Lower lobe of right lung (tissue), 2 donors: ENCODE measurements at regions not wholly inside any gene's neighbourhood (a gene's known extent, or its start where the extent isn't known, plus 50 kb on each side); places are given as distances from the start of the nearest gene placed in this dataset.

Experiments used
- ATAC-seq, 2 donors: fragments of 200-7000 bp; cut with Tn5 transposase; one replicate each; pipeline ENCODE4 v1.9.1; 2020 to 2022; ENCODE audit warnings: mild to moderate bottlenecking in 2 of 2, moderate library complexity in 2 of 2
- DNase-seq: peaks from one replicate; pipeline ENCODE4 v3.0.0-alpha.2; 2020
- H3K27ac ChIP-seq: fragments of 200-600 bp; one replicate; pipeline ENCODE4 v1.8.0; 2022
- H3K27me3 ChIP-seq: fragments of 200-600 bp; one replicate; pipeline ENCODE4 v1.8.0; 2022; ENCODE audit warnings: low read depth
- H3K36me3 ChIP-seq: fragments of 200-600 bp; one replicate; pipeline ENCODE4 v1.8.0; 2022; ENCODE audit warnings: mild to moderate bottlenecking
- H3K4me1 ChIP-seq: fragments of 200-600 bp; one replicate; pipeline ENCODE4 v1.8.0; 2022
- H3K4me3 ChIP-seq: fragments of 200-600 bp; one replicate; pipeline ENCODE4 v1.8.0; 2022; ENCODE audit warnings: mild to moderate bottlenecking
- H3K9me3 ChIP-seq: fragments of 200-600 bp; one replicate; pipeline ENCODE4 v1.8.0; 2022
- intact Hi-C: fragments of 100-400 bp; cut with DNase I; formaldehyde crosslinking; loops from one replicate; pipeline ENCODE4 v1.11.0; 2022
- TF ChIP-seq, protein P1 (sequence below): fragments of 200-600 bp; IDR thresholded peaks from one replicate; pipeline ENCODE4 v1.8.0; 2022; ENCODE audit warnings: antibody characterized with exemption, mild to moderate bottlenecking
- donor health status: DM: no; HTN: yes; CAD: no; lungs with severe emphysema.

DNA sequence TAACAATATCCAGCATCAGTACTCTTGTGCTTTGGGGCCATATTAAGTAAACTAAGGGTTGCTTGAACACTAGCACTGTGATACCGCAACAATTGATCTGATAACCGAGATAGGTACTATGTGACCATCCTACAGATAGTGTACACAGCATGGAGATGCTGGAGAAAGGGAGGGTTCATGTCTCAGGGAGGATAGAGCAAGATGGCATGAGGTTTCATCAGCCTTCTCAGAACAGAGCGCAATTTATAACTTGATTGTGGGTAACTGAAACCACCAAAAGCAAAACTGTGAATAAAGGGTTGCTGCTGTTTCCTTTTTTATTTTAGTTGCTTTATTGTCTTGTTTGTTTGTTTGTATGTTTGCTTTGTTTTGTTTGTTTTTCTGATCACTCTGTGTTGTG lies 1449.7 kb downstream of the PCDH7 start:
- no peak for ATAC-seq
- Histone ChIP-seq H3K4me1 (no peaks in the 10 kb centered on the region), H3K4me3 (no peak overlapping the region), H3K27ac (no peak overlapping the region), H3K36me3 (no peaks in the 10 kb centered on the region), H3K27me3 (no peaks in the 10 kb centered on the region), H3K9me3 (no peaks in the 10 kb centered on the region)
- TF ChIP-seq, protein P1, sequence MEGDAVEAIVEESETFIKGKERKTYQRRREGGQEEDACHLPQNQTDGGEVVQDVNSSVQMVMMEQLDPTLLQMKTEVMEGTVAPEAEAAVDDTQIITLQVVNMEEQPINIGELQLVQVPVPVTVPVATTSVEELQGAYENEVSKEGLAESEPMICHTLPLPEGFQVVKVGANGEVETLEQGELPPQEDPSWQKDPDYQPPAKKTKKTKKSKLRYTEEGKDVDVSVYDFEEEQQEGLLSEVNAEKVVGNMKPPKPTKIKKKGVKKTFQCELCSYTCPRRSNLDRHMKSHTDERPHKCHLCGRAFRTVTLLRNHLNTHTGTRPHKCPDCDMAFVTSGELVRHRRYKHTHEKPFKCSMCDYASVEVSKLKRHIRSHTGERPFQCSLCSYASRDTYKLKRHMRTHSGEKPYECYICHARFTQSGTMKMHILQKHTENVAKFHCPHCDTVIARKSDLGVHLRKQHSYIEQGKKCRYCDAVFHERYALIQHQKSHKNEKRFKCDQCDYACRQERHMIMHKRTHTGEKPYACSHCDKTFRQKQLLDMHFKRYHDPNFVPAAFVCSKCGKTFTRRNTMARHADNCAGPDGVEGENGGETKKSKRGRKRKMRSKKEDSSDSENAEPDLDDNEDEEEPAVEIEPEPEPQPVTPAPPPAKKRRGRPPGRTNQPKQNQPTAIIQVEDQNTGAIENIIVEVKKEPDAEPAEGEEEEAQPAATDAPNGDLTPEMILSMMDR: no peak
- no peak for DNase-seq
- intact Hi-C loops: no loop called here

DNA sequence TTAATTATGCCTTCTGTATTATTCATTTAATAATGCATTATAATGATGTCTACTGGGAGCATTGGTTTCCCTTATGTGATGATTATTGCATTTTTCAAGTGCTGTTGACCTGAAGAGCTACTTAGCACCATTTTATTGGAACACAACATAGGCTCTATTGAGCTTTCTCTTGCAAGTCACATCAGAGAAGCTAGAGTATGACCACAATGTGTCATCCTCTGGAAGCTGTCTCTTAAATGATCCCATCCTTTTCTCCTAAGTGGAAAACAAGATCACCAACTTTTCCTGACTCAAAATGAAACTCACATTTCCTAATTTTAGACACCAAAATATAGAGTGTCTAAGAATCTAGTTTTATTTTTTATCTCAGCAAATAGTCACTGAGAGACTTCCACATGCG lies 1451.9 kb downstream of the PCDH7 start:
- no peak overlapping the region for H3K27ac ChIP-seq
- DNase-seq: no peak
- intact Hi-C loops: no loop called here
- no peaks in the 10 kb centered on the region for H3K27me3 ChIP-seq
- ATAC-seq: no peak
- TF ChIP-seq, protein P1: no peak
- no peaks in the 10 kb centered on the region for H3K36me3 ChIP-seq
- H3K9me3 ChIP-seq: no peaks in the 10 kb centered on the region
- H3K4me1 ChIP-seq: no peaks in the 10 kb centered on the region
- H3K4me3 ChIP-seq: no peak overlapping the region

DNA sequence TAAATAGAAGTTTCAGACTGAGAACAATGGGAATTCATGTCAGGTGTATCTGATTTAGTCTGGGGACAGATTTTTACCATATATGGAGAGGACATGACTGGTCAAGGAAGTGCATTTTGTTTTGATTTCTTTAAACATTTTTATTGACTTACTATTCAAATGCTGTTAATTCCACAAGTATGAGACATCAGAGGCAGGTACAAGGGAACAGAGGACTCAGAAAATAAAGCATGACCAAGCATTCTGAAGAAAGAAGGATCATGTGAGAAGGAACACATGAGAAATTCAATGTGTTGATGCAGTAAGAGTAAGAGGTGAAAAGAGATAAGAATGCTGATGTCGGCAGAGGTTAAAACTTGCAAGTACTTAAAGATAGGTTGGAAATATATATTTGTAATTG lies 1452.6 kb downstream of the PCDH7 start:
- H3K4me3 ChIP-seq: no peak overlapping the region
- ATAC-seq (no peak), DNase-seq (no peak)
- TF ChIP-seq, protein P1: no peak
- intact Hi-C loops: no loop called here
- no peaks in the 10 kb centered on the region for H3K27me3 ChIP-seq
- H3K9me3 ChIP-seq: no peaks in the 10 kb centered on the region
- H3K36me3 ChIP-seq: no peaks in the 10 kb centered on the region
- no peak overlapping the region for H3K27ac ChIP-seq
- H3K4me1 ChIP-seq: no peaks in the 10 kb centered on the region

DNA sequence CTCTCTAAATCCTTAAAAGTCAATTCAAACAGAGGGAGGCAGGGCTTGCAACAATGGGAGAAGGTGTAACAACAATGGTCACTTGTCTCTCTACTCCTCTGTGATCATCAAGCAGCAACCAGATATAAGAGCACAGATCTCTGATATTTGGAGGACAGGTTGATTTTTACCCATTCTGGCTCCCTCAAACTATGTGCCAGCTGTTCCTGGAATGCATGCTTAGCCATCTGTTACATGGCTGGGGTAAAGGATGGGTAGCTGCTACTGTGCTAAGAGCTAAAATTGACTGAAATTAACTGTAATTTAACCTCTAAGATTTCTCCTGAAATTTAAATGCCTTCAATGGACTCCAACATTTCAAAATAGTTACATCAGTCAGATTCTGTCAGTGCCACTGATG lies 1459.9 kb downstream of the PCDH7 start:
- Histone ChIP-seq H3K36me3 (no peaks in the 10 kb centered on the region), H3K27ac (no peak overlapping the region), H3K27me3 (no peaks in the 10 kb centered on the region), H3K9me3 (no peaks in the 10 kb centered on the region), H3K4me1 (no peaks in the 10 kb centered on the region), H3K4me3 (no peak overlapping the region)
- DNase-seq: no peak
- intact Hi-C loops: no loop called here
- no peak for ATAC-seq
- TF ChIP-seq, protein P1: no peak

DNA sequence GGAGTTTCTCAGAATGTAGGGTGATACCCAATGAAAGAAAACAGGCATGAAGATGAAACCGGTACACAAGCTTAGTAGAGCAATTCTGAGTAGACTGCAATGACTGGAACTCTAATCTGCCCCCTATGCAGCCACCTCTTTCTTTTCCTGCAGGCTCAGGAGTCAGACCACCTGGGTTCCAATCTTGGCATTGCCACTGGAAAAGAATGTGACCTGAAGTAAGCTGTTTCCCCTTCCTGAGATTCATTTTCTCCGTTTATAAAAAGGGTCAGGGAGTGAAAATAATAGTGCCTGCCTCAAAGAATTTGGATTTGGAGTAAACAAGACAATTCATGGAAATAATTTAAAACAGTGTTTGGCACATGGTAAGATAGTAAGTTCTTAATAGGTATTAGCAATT lies 1464.0 kb downstream of the PCDH7 start:
- TF ChIP-seq, protein P1: no peak
- ATAC-seq (no peak), DNase-seq (no peak)
- no peaks in the 10 kb centered on the region for H3K36me3 ChIP-seq
- intact Hi-C loops: no loop called here
- no peaks in the 10 kb centered on the region for H3K27me3 ChIP-seq
- no peaks in the 10 kb centered on the region for H3K9me3 ChIP-seq
- no peaks in the 10 kb centered on the region for H3K4me1 ChIP-seq
- H3K4me3 ChIP-seq: no peak overlapping the region
- no peak overlapping the region for H3K27ac ChIP-seq

- Histone ChIP-seq H3K9me3 (no peaks in the 10 kb centered on the region), H3K27ac (no peak overlapping the region), H3K36me3 (no peaks in the 10 kb centered on the region), H3K4me3 (no peak overlapping the region), H3K27me3 (no peaks in the 10 kb centered on the region), H3K4me1 (no peaks in the 10 kb centered on the region)
- TF ChIP-seq, protein P1: no peak
- ATAC-seq (peak in 1 of 2 donors; percentile 15), DNase-seq (peak; percentile 25)
- intact Hi-C loops: no loop called here
Observed at GRCh38 chr4:32189130-32189529, 1469.0 kb downstream of the PCDH7 start.
